ENCODE measurements at regions not wholly inside any gene's neighbourhood (a gene's known extent, or its start where the extent isn't known, plus 50 kb on each side); places are given as distances from the start of the nearest gene placed in this dataset.

DNA sequence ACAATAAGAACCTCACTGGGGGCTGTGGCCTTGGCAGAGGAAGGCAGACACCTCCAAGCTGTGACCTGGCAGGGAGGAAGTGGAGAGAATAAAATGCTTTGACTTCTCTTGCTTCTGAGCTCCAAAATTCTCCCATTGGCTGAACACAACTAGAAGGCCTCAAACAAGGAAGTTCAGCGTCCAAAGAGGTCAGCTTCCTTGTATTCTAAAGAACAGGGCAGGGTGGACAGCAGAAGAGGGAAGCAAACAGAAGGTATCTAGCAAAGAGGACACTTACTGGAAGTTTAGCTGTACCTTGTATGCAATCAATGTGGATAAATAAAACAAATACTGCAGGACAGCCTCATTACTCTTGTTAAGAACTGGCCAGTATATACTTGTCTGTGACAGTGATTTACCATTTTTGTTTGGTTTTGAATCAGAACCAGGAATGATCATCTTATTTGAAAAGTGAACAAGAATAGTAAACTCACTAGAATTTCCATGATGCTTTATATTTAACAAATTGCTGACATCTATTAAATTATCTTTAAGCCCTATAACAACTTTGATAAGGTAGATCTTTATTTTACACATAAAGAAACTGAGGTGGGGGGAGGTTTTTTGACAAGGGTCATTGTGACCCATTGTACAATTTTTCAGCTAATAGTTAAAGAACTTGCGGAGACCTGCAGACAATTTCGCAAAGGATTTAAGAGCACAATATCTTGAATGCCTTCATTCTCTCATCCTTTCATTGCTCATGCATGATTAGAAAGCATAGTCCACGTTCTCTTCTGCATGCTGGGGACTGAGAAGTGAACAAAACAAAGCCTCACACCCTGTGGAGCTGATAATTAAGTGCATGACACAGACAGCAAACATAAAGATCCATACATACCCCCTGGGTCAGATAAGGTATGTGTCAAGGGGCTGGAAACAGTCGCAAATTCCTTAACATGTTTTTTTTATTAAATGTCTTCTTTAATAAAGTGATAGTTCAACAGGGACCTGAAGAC is 1448.0 kb downstream of the AACS start:
- TF ChIP-seq, protein P1, sequence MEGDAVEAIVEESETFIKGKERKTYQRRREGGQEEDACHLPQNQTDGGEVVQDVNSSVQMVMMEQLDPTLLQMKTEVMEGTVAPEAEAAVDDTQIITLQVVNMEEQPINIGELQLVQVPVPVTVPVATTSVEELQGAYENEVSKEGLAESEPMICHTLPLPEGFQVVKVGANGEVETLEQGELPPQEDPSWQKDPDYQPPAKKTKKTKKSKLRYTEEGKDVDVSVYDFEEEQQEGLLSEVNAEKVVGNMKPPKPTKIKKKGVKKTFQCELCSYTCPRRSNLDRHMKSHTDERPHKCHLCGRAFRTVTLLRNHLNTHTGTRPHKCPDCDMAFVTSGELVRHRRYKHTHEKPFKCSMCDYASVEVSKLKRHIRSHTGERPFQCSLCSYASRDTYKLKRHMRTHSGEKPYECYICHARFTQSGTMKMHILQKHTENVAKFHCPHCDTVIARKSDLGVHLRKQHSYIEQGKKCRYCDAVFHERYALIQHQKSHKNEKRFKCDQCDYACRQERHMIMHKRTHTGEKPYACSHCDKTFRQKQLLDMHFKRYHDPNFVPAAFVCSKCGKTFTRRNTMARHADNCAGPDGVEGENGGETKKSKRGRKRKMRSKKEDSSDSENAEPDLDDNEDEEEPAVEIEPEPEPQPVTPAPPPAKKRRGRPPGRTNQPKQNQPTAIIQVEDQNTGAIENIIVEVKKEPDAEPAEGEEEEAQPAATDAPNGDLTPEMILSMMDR (IDR thresholded peaks at IDR 0.05; ENCODE audit: extremely low read depth in 1 of 2, insufficient read depth in 1 of 2, low read depth in 1 of 2, low read length in 2 of 2): no peak
- TF ChIP-seq EZH2 (IDR thresholded peaks at IDR 0.05; ENCODE audit: borderline replicate concordance, low read depth, low read length, severe bottlenecking): no peak

Measured in endothelial cell of umbilical vein (primary cell).